Mesenchymal stem cell (in vitro differentiated cells and primary cell): ENCODE measurements at regions not wholly inside any gene's neighbourhood (a gene's known extent, or its start where the extent isn't known, plus 50 kb on each side); places are given as distances from the start of the nearest gene placed in this dataset.

ENCODE experiments used
- DNase-seq: peaks from one replicate; pipeline ENCODE4 v3.0.0-alpha.2; 2013
- H2AFZ ChIP-seq: one replicate; pipeline ENCODE4 v1.6.1; 2013; ENCODE audit warnings: low read depth, mild to moderate bottlenecking, control low read depth, inconsistent platforms, low read length, moderate library complexity
- H2AK5ac ChIP-seq: 2 replicates; pipeline ENCODE4 v1.6.1; 2013; ENCODE audit warnings: low read length, moderate library complexity, mild to moderate bottlenecking, inconsistent platforms; ENCODE audit not compliant: severe bottlenecking
- H2BK120ac ChIP-seq: one replicate; pipeline ENCODE4 v1.6.1; 2013; ENCODE audit warnings: low read depth, mild to moderate bottlenecking, inconsistent platforms, low read length, moderate library complexity
- H2BK12ac ChIP-seq, 2 experiments: one replicate each; pipeline ENCODE4 v1.6.1; 2013; ENCODE audit warnings: inconsistent platforms in 2 of 2, low read length in 2 of 2, mild to moderate bottlenecking in 2 of 2, moderate library complexity in 2 of 2, control low read depth in 1 of 2
- H2BK15ac ChIP-seq: one replicate; pipeline ENCODE4 v1.6.1; 2013; ENCODE audit warnings: mild to moderate bottlenecking, low read depth, inconsistent platforms; ENCODE audit not compliant: poor library complexity, severe bottlenecking
- H2BK5ac ChIP-seq: 2 replicates; pipeline ENCODE4 v1.6.1; 2013; ENCODE audit warnings: low read depth, mild to moderate bottlenecking, low read length, control low read depth, inconsistent platforms; ENCODE audit not compliant: poor library complexity, severe bottlenecking
- H3K14ac ChIP-seq, 2 experiments: one replicate each; pipeline ENCODE4 v1.6.1; 2013; ENCODE audit warnings: inconsistent platforms in 2 of 2, low read length in 2 of 2, control low read depth in 1 of 2, mild to moderate bottlenecking in 1 of 2, moderate library complexity in 1 of 2
- H3K18ac ChIP-seq, 2 experiments: one replicate each; pipeline ENCODE4 v1.6.1; 2013; ENCODE audit warnings: inconsistent platforms in 2 of 2, low read length in 2 of 2, control low read depth in 1 of 2, low read depth in 1 of 2, mild to moderate bottlenecking in 1 of 2
- H3K23ac ChIP-seq, 2 experiments: one replicate each; pipeline ENCODE4 v1.6.1; 2013; ENCODE audit warnings: inconsistent platforms in 2 of 2, low read length in 2 of 2, mild to moderate bottlenecking in 2 of 2, moderate library complexity in 2 of 2, control low read depth in 1 of 2
- H3K27ac ChIP-seq: 2 replicates; pipeline ENCODE4 v1.5.1; 2013; ENCODE audit warnings: mild to moderate bottlenecking, moderate library complexity, low read length, control low read depth, inconsistent platforms; ENCODE audit not compliant: poor library complexity, severe bottlenecking
- H3K27me3 ChIP-seq, 2 experiments: 2 replicates each; pipeline versions ENCODE4 v1.6.1 to v1.7.0; 2013; ENCODE audit warnings: low read length in 2 of 2, mild to moderate bottlenecking in 2 of 2, moderate library complexity in 2 of 2, control low read depth in 1 of 2, inconsistent platforms in 1 of 2; ENCODE audit not compliant: control insufficient read depth in 1 of 2, insufficient read depth in 1 of 2
- H3K36me3 ChIP-seq, 2 experiments: 2 replicates each; pipeline versions ENCODE4 v1.6.1 to v1.7.0; 2013; ENCODE audit warnings: low read length in 2 of 2, control low read depth in 1 of 2, inconsistent platforms in 1 of 2, low read depth in 1 of 2, mild to moderate bottlenecking in 1 of 2; ENCODE audit not compliant: insufficient read depth in 2 of 2, control insufficient read depth in 1 of 2
- H3K4ac ChIP-seq, 2 experiments: one replicate each; pipeline ENCODE4 v1.6.1; 2013; ENCODE audit warnings: inconsistent platforms in 2 of 2, low read length in 2 of 2, mild to moderate bottlenecking in 2 of 2, moderate library complexity in 2 of 2, control low read depth in 1 of 2, low read depth in 1 of 2
- H3K4me1 ChIP-seq: 2 replicates; pipeline ENCODE4 v1.6.1; 2013; ENCODE audit warnings: low read depth, low read length, control low read depth; ENCODE audit not compliant: control insufficient read depth, insufficient read depth
- H3K4me2 ChIP-seq: 2 replicates; pipeline ENCODE4 v1.6.1; 2013; ENCODE audit warnings: low read length, mild to moderate bottlenecking, inconsistent platforms; ENCODE audit not compliant: poor library complexity, severe bottlenecking
- H3K4me3 ChIP-seq, 2 experiments: 2 replicates each; pipeline versions ENCODE4 v1.5.1 to v1.7.0; 2013; ENCODE audit warnings: low read length in 2 of 2, mild to moderate bottlenecking in 2 of 2, control low read depth in 1 of 2, low read depth in 1 of 2; ENCODE audit not compliant: insufficient read depth in 1 of 2
- H3K79me1 ChIP-seq: replicated peaks from 2 replicates; pipeline ENCODE4 v1.6.1; 2013; ENCODE audit warnings: mild to moderate bottlenecking, control low read depth, low read length, inconsistent platforms; ENCODE audit not compliant: poor library complexity, severe bottlenecking
- H3K9ac ChIP-seq: 2 replicates; pipeline ENCODE4 v1.7.0; 2013; ENCODE audit warnings: mild to moderate bottlenecking, low read length, moderate library complexity
- H3K9me3 ChIP-seq: 2 replicates; pipeline ENCODE4 v1.7.0; 2013; ENCODE audit warnings: mild to moderate bottlenecking, low read length; ENCODE audit not compliant: control insufficient read depth
- H4K8ac ChIP-seq: one replicate; pipeline ENCODE4 v1.6.1; 2013; ENCODE audit warnings: inconsistent platforms, mild to moderate bottlenecking, low read length, moderate library complexity
- H4K91ac ChIP-seq: one replicate; pipeline ENCODE4 v1.6.1; 2013; ENCODE audit warnings: mild to moderate bottlenecking, low read length, inconsistent platforms
- WGBS: methylation state at CpG from one replicate; pipeline ENCODE4 v1.1.7; 2013; ENCODE audit warnings: mixed read lengths; 5-methylcytosine and 5-hydroxymethylcytosine counted together

DNA sequence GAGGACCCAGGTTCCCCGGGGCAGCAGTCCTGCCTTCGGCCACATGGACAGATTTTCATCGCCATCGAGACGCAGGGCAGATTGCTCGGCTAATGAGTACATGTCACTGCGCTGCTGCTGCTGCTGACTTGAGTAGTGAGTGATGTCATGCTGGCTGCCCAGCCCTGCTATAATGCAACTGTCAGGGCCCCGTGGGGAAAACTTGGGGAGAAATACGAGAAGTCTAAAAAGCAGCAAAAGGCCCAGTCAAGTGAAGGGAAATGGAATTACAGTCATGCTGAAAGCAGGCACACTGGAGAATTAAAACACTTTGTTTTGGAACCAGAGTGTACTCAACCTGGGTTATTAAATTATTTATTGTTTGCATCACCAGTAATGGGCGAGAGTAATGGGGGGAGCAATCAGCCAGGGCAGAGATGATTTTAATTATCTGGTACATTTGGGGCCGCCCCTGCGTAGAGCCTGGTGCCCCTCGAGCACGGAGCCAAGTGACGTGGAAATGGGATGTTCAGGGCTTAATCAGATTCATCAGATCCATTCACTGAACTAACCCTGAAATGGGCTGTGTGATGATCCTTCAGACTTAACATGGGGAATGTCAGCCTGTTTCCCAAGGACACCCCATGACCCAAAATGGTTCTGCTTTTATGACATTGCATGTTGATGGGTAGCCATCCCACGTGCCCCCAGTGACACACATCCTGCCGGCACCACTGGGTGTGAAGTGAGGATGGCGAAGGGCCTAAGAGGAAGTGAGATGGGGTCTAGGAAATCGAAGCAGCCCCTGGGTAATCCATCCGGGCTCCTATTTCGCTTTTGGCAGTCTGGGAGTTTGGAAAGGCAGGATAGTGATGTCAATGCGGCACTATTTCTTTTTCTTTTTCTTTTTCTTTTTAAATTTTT, 241.6 kb upstream of the CADM1 start:
- Histone ChIP-seq H2AFZ (no peak overlapping the region), H2BK15ac (no peak overlapping the region), H2BK12ac (no peak overlapping the region), H3K4ac (no peak overlapping the region), H2BK5ac (no peak overlapping the region), H3K27ac (no peak overlapping the region), H4K8ac (no peak overlapping the region), H3K9me3 (no peaks in the 10 kb centered on the region), H3K4me3 (no peak overlapping the region), H3K27me3 (peaks cover 21 to 53% of the 10 kb centered on the region in 2 experiments), H3K14ac (no peak overlapping the region), H3K36me3 (no peaks in the 10 kb centered on the region), H3K23ac (no peak overlapping the region), H3K18ac (no peak overlapping the region), H3K4me2 (no peak overlapping the region), H2BK120ac (no peak overlapping the region), H4K91ac (no peak overlapping the region), H3K4me1 (no peaks in the 10 kb centered on the region), H3K79me1 (no peaks in the 10 kb centered on the region), H3K9ac (no peak overlapping the region), H2AK5ac (no peak overlapping the region)
- DNase-seq = no peak
- WGBS = 81% methylated on average over 19 of the region's 22 CpGs

DNA sequence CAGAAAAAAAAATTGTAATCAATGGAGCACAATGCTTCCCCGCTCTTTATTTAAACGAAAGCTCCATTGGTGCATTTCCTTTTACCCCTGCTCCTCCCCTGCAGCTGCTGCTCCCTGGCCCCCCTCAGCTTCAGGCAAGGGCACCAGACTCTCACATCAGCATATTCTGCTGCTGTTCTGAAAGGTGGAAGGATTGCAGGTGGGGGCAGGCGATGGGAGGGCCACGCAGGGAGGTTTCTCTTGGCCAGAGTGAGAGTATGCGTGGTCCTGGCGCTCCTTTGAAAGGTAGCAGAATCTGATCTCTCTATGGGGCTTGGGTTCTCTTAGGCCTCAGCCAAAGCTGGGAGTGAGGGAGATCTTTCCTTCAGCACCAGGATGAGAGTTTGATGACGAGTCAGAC, 240.9 kb upstream of the CADM1 start:
- no peak overlapping the region for H2BK15ac ChIP-seq
- WGBS = 58% methylated on average over 6 of the region's 7 CpGs
- H3K4me3 ChIP-seq = no peak overlapping the region
- no peak overlapping the region for H3K27ac ChIP-seq
- no peak overlapping the region for H3K23ac ChIP-seq
- H4K8ac ChIP-seq = no peak overlapping the region
- H2BK120ac ChIP-seq = no peak overlapping the region
- no peak overlapping the region for H4K91ac ChIP-seq
- H3K79me1 ChIP-seq = no peaks in the 10 kb centered on the region
- peaks cover 21 to 47% of the 10 kb centered on the region in 2 experiments for H3K27me3 ChIP-seq
- H3K4ac ChIP-seq = no peak overlapping the region
- no peaks in the 10 kb centered on the region for H3K4me1 ChIP-seq
- no peak overlapping the region for H3K4me2 ChIP-seq
- no peak overlapping the region for H3K14ac ChIP-seq
- no peak overlapping the region for H3K18ac ChIP-seq
- DNase-seq = no peak
- H2AFZ ChIP-seq = no peak overlapping the region
- H2BK12ac ChIP-seq = no peak overlapping the region
- no peak overlapping the region for H2BK5ac ChIP-seq
- no peaks in the 10 kb centered on the region for H3K36me3 ChIP-seq
- H3K9ac ChIP-seq = no peak overlapping the region
- no peak overlapping the region for H2AK5ac ChIP-seq
- H3K9me3 ChIP-seq = no peaks in the 10 kb centered on the region

GRCh38 chr11:115743719-115744118, 239.5 kb upstream of the CADM1 start:
- H4K91ac ChIP-seq = no peak overlapping the region
- H2BK5ac ChIP-seq = no peak overlapping the region
- peaks cover 13 to 34% of the 10 kb centered on the region in 2 experiments for H3K27me3 ChIP-seq
- H3K36me3 ChIP-seq = no peaks in the 10 kb centered on the region
- no peaks in the 10 kb centered on the region for H3K79me1 ChIP-seq
- DNase-seq = no peak
- 89% methylated on average over 8 of the region's 9 CpGs for WGBS
- H2BK12ac ChIP-seq = no peak overlapping the region
- H3K4me1 ChIP-seq = no peaks in the 10 kb centered on the region
- no peak overlapping the region for H3K23ac ChIP-seq
- H2AK5ac ChIP-seq = no peak overlapping the region
- H2AFZ ChIP-seq = no peak overlapping the region
- no peak overlapping the region for H3K27ac ChIP-seq
- H3K14ac ChIP-seq = no peak overlapping the region
- H3K18ac ChIP-seq = no peak overlapping the region
- H3K9me3 ChIP-seq = no peaks in the 10 kb centered on the region
- no peak overlapping the region for H2BK15ac ChIP-seq
- no peak overlapping the region for H3K4me2 ChIP-seq
- H2BK120ac ChIP-seq = no peak overlapping the region
- no peak overlapping the region for H3K9ac ChIP-seq
- H3K4me3 ChIP-seq = no peak overlapping the region
- no peak overlapping the region for H4K8ac ChIP-seq
- H3K4ac ChIP-seq = no peak overlapping the region

DNA sequence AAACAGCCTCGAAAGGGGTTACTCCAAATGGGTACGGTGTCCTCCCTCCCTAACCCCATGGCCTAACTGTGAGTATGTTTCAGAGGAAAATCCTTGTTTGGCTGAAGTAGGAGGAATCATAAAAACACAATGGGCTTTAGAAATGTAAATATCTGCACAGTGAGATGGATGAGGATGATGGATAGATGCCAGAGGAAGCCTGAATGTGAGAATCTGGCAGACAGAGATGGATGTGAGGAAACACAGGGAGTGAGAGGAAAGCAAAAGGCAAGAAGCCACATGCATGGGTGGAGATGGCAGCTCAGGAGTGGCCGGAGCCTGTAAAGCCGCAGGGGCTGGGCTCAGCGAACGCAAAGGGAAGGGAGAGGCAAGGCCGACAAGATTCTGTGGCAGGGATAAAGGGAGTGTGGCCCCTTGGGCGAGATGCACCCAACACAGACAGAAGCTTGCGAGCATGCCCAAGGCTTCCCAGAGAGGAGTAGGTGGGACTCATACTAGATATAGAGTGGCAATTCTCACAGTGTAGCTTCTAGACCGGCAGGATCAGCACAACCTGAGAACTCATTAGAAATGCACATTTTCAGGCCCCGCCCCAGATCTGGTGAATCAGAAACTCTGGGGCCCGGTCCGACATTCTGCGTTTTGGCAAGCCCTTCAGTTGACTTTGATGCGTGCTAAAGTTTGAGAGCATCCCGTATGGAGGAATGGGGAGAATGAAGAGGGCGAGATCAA, 237.3 kb upstream of the CADM1 start:
- Histone ChIP-seq H3K27me3 (peaks cover 7 to 23% of the 10 kb centered on the region in 2 experiments), H3K18ac (no peak overlapping the region), H3K79me1 (no peaks in the 10 kb centered on the region), H2AFZ (no peak overlapping the region), H2BK5ac (no peak overlapping the region), H3K9ac (no peak overlapping the region), H3K9me3 (no peaks in the 10 kb centered on the region), H2BK12ac (no peak overlapping the region), H3K4me3 (no peak overlapping the region), H3K4me2 (no peak overlapping the region), H4K8ac (no peak overlapping the region), H3K14ac (no peak overlapping the region), H3K27ac (no peak overlapping the region), H3K4ac (no peak overlapping the region), H2BK120ac (no peak overlapping the region), H4K91ac (no peak overlapping the region), H2BK15ac (no peak overlapping the region), H2AK5ac (no peak overlapping the region), H3K23ac (no peak overlapping the region), H3K4me1 (peaks cover 2% of the 10 kb centered on the region), H3K36me3 (no peaks in the 10 kb centered on the region)
- WGBS = 85% methylated on average over 17 of the region's 17 CpGs
- no peak for DNase-seq
